Fibroblast of lung (primary cell): ENCODE measurements at regions not wholly inside any gene's neighbourhood (a gene's known extent, or its start where the extent isn't known, plus 50 kb on each side); places are given as distances from the start of the nearest gene placed in this dataset.

Source experiments
- DNase-seq, 2 donors: peaks; one replicate each; pipeline versions ENCODE4 v3.0.0 to v3.0.0-alpha.2; 2010; ENCODE audit warnings: low read depth in 2 of 2
- H2AFZ ChIP-seq: 2 replicates; pipeline ENCODE4 v1.5.1; 2012; ENCODE audit warnings: low read length, control low read depth, inconsistent platforms
- H3K27ac ChIP-seq: 2 replicates; pipeline ENCODE4 v1.5.1; 2011; ENCODE audit warnings: low read length, control low read depth; ENCODE audit not compliant: insufficient read depth
- H3K27me3 ChIP-seq: 2 replicates; pipeline ENCODE4 v1.5.1; 2011; ENCODE audit warnings: mild to moderate bottlenecking, low read length; ENCODE audit not compliant: control insufficient read depth, insufficient read depth
- H3K36me3 ChIP-seq: 2 replicates; pipeline ENCODE4 v1.5.1; 2011; ENCODE audit warnings: low read length; ENCODE audit not compliant: control insufficient read depth, insufficient read depth
- H3K4me1 ChIP-seq: 2 replicates; pipeline ENCODE4 v1.5.1; 2011; ENCODE audit warnings: low read length; ENCODE audit not compliant: control insufficient read depth, insufficient read depth; ENCODE audit errors: extremely low read depth
- H3K4me2 ChIP-seq: 2 replicates; pipeline ENCODE4 v1.5.1; 2011; ENCODE audit warnings: low read length, control low read depth; ENCODE audit not compliant: insufficient read depth; ENCODE audit errors: extremely low read depth
- H3K4me3 ChIP-seq, 4 experiments: fragments of 200-600 bp in 1 of 4; sonication (generic) in 1 of 4; replicated peaks in 1 of 4; 2 replicates each; pipeline ENCODE4 v1.5.1; 2011 to 2016; ENCODE audit warnings: low read length in 4 of 4, low read depth in 3 of 4, mild to moderate bottlenecking in 3 of 4, control low read depth in 2 of 4, inconsistent platforms in 1 of 4, mixed read lengths in 1 of 4; ENCODE audit not compliant: insufficient read depth in 1 of 4; ENCODE audit errors: control extremely low read depth in 1 of 4
- H3K79me2 ChIP-seq: 2 replicates; pipeline ENCODE4 v1.5.1; 2012; ENCODE audit warnings: mild to moderate bottlenecking, low read length, inconsistent platforms; ENCODE audit not compliant: control insufficient read depth, insufficient read depth
- H3K9ac ChIP-seq: 2 replicates; pipeline ENCODE4 v1.5.1; 2011; ENCODE audit warnings: mild to moderate bottlenecking, low read length, control low read depth; ENCODE audit not compliant: insufficient read depth
- H3K9me3 ChIP-seq: 2 replicates; pipeline ENCODE4 v1.5.1; 2012; ENCODE audit warnings: low read depth, low read length; ENCODE audit not compliant: control insufficient read depth, insufficient read depth
- H4K20me1 ChIP-seq: 2 replicates; pipeline ENCODE4 v1.5.1; 2011; ENCODE audit warnings: low read length; ENCODE audit not compliant: control insufficient read depth, insufficient read depth; ENCODE audit errors: extremely low read depth
- CTCF ChIP-seq, 2 donors: IDR thresholded peaks in 1 of 2; conservative IDR thresholded peaks in 1 of 2; 1 replicate in 1 of 2; 2 replicates in 1 of 2; pipeline ENCODE4 v1.5.1; 2011 to 2012; ENCODE audit warnings: low read length in 2 of 2, control low read depth in 1 of 2, inconsistent platforms in 1 of 2, low read depth in 1 of 2, mild to moderate bottlenecking in 1 of 2
- EZH2 ChIP-seq: IDR thresholded peaks from 2 replicates; pipeline ENCODE4 v1.5.1; 2012; ENCODE audit warnings: low read length, control low read depth, mild to moderate bottlenecking; ENCODE audit errors: missing control alignments

- Histone ChIP-seq H3K9me3 (no peaks in the 10 kb centered on the region), H3K4me1 (no peaks in the 10 kb centered on the region), H3K79me2 (no peaks in the 10 kb centered on the region), H3K4me3 (no peak overlapping the region), H2AFZ (no peak overlapping the region), H3K9ac (no peak overlapping the region), H3K27ac (no peak overlapping the region), H4K20me1 (no peaks in the 10 kb centered on the region), H3K4me2 (no peak overlapping the region), H3K27me3 (no peaks in the 10 kb centered on the region), H3K36me3 (no peaks in the 10 kb centered on the region)
- no peak for DNase-seq
- TF ChIP-seq CTCF (conservative IDR thresholded peaks at IDR 0.05 in 1 of 2, IDR thresholded peaks at IDR 0.05 in 1 of 2; ENCODE audit: low read depth in 1 of 2, low read length in 2 of 2): no peak
- TF ChIP-seq EZH2: no peak
Measured at GRCh38 chr6:8780653-8781052, 345.3 kb upstream of the SLC35B3 start.

GRCh38 chr6:8764733-8765132, 329.4 kb upstream of the SLC35B3 start:
- H3K36me3 ChIP-seq: no peaks in the 10 kb centered on the region
- DNase-seq: no peak
- TF ChIP-seq EZH2 (no peak), CTCF (conservative IDR thresholded peaks at IDR 0.05 in 1 of 2, IDR thresholded peaks at IDR 0.05 in 1 of 2; ENCODE audit: low read depth in 1 of 2, low read length in 2 of 2) (no peak)
- H3K4me1 ChIP-seq: no peaks in the 10 kb centered on the region
- H3K4me3 ChIP-seq: no peak overlapping the region
- no peaks in the 10 kb centered on the region for H3K79me2 ChIP-seq
- no peaks in the 10 kb centered on the region for H3K27me3 ChIP-seq
- no peaks in the 10 kb centered on the region for H4K20me1 ChIP-seq
- no peak overlapping the region for H3K9ac ChIP-seq
- H2AFZ ChIP-seq: no peak overlapping the region
- H3K27ac ChIP-seq: no peak overlapping the region
- H3K4me2 ChIP-seq: no peak overlapping the region
- H3K9me3 ChIP-seq: no peaks in the 10 kb centered on the region

DNA sequence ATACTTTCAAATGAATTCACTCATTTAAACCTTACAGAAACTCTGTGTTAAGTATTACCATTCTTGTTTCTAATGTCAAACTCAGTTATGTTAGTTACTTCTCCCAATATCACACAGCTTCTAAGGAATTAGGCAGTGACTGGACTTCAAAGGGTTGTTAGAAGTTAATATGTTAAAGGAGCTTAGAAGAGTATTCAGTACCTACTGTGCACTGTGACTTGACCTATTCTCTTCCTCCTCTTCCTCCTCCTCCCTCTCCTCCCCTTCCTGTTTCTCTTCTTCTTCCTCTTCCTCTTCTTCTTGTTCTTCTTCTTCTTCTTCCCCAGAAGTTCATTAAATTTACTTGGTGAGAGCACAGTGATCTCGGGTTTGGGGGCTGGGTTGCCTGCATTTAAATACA, 325.6 kb upstream of the SLC35B3 start:
- H3K36me3 ChIP-seq: no peaks in the 10 kb centered on the region
- no peaks in the 10 kb centered on the region for H3K4me1 ChIP-seq
- H2AFZ ChIP-seq: no peak overlapping the region
- no peaks in the 10 kb centered on the region for H3K79me2 ChIP-seq
- no peaks in the 10 kb centered on the region for H4K20me1 ChIP-seq
- no peaks in the 10 kb centered on the region for H3K9me3 ChIP-seq
- no peak overlapping the region for H3K27ac ChIP-seq
- no peak for DNase-seq
- TF ChIP-seq EZH2 (no peak), CTCF (conservative IDR thresholded peaks at IDR 0.05 in 1 of 2, IDR thresholded peaks at IDR 0.05 in 1 of 2; ENCODE audit: low read depth in 1 of 2, low read length in 2 of 2) (no peak)
- H3K27me3 ChIP-seq: no peaks in the 10 kb centered on the region
- no peak overlapping the region for H3K9ac ChIP-seq
- no peak overlapping the region for H3K4me2 ChIP-seq
- no peak overlapping the region for H3K4me3 ChIP-seq
